GM06990 (cell line): ENCODE measurements at regions not wholly inside any gene's neighbourhood (a gene's known extent, or its start where the extent isn't known, plus 50 kb on each side); places are given as distances from the start of the nearest gene placed in this dataset.

Experiments used
- DNase-seq: peaks from one replicate; pipeline ENCODE4 v3.0.0-alpha.2; 2011; ENCODE audit not compliant: insufficient read length; ENCODE audit errors: extremely low read depth
- H3K27me3 ChIP-seq: replicated peaks from 2 replicates; pipeline ENCODE4 v1.6.0; 2011; ENCODE audit warnings: low read length; ENCODE audit not compliant: control insufficient read depth, insufficient read depth
- H3K36me3 ChIP-seq: 2 replicates; pipeline ENCODE4 v1.5.1; 2011; ENCODE audit warnings: low read length; ENCODE audit not compliant: control insufficient read depth, insufficient read depth
- H3K4me3 ChIP-seq: replicated peaks from 2 replicates; pipeline ENCODE4 v1.5.1; 2011; ENCODE audit warnings: low read depth, mild to moderate bottlenecking, control low read depth, low read length
- TF ChIP-seq, protein P1 (sequence below): IDR thresholded peaks from 2 replicates; pipeline ENCODE4 v1.5.1; 2011; ENCODE audit warnings: low read length, control low read depth, mild to moderate bottlenecking, inconsistent platforms; ENCODE audit not compliant: insufficient read depth, poor library complexity, severe bottlenecking

- no peaks in the 10 kb centered on the region for H3K36me3 ChIP-seq
- TF ChIP-seq, protein P1, sequence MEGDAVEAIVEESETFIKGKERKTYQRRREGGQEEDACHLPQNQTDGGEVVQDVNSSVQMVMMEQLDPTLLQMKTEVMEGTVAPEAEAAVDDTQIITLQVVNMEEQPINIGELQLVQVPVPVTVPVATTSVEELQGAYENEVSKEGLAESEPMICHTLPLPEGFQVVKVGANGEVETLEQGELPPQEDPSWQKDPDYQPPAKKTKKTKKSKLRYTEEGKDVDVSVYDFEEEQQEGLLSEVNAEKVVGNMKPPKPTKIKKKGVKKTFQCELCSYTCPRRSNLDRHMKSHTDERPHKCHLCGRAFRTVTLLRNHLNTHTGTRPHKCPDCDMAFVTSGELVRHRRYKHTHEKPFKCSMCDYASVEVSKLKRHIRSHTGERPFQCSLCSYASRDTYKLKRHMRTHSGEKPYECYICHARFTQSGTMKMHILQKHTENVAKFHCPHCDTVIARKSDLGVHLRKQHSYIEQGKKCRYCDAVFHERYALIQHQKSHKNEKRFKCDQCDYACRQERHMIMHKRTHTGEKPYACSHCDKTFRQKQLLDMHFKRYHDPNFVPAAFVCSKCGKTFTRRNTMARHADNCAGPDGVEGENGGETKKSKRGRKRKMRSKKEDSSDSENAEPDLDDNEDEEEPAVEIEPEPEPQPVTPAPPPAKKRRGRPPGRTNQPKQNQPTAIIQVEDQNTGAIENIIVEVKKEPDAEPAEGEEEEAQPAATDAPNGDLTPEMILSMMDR = no peak
- no peaks in the 10 kb centered on the region for H3K27me3 ChIP-seq
- H3K4me3 ChIP-seq = no peak overlapping the region
- no peak for DNase-seq
These were observed 171.1 kb downstream of the ZNF330 start for GRCh38 chr4:141391771-141392170.

DNA sequence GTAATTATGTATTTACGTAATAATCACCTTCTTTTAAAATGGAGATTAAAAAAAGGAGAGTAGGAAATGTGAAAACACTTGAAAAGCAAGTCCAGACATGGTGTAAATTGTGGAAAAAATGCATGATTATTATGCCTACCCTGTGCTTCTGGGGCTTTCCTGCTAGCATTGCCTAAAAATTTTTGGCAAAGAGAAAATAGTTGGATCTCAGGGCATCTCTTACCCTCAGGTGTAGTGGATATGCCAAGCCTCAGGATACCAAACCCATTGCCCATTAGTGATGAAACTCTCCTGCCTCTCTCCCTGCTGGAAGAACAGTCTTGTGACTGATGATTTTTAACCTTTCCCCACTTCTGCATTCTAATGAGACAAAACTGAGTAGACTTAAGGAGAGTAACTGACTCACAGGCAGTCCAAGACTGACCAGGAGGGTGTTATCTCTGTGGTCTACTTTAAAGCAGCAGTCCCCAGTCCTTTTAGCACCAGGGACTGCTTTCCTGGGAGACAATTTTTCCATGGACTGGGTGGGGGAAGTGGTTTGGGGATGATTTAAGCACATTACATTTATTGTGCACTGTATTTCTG, 174.6 kb downstream of the ZNF330 start:
- DNase-seq = no peak

GRCh38 chr4:141395919-141396318, 175.2 kb downstream of the ZNF330 start:
- H3K27me3 ChIP-seq = no peaks in the 10 kb centered on the region
- DNase-seq = no peak
- no peak overlapping the region for H3K4me3 ChIP-seq
- TF ChIP-seq, protein P1 = no peak
- H3K36me3 ChIP-seq = no peaks in the 10 kb centered on the region

More for the DNA sequence above, 174.6 kb downstream of the ZNF330 start:
- TF ChIP-seq, protein P1 = no peak
- no peaks in the 10 kb centered on the region for H3K36me3 ChIP-seq
- no peaks in the 10 kb centered on the region for H3K27me3 ChIP-seq
- no peak overlapping the region for H3K4me3 ChIP-seq

DNA sequence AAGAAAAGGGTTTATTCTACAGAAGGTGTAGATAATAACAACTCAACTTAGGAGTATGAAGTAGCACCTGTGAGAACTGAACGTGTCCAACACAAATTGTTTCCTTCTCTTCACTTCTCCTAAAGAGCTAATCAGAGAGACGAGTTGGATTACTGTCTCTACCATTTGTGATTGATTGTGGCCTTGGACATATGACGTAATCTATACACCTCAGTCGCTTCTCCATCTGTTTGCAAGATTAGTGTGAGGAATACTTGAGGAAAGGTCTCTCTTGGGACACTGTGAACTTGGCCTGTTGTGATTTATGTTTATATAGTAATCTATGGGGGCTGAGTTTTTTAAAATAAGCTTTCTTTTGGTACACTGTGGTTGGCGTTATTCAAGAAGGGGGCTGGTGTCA, 182.0 kb downstream of the ZNF330 start:
- no peaks in the 10 kb centered on the region for H3K36me3 ChIP-seq
- TF ChIP-seq, protein P1 = no peak
- H3K4me3 ChIP-seq = no peak overlapping the region
- H3K27me3 ChIP-seq = no peaks in the 10 kb centered on the region
- no peak for DNase-seq

GRCh38 chr4:141403782-141404181, 183.1 kb downstream of the ZNF330 start:
- DNase-seq = no peak
- TF ChIP-seq, protein P1 = no peak

GRCh38 chr4:141406237-141406636, 185.5 kb downstream of the ZNF330 start:
- Histone ChIP-seq H3K27me3 (no peaks in the 10 kb centered on the region), H3K36me3 (no peaks in the 10 kb centered on the region), H3K4me3 (no peak overlapping the region)
- TF ChIP-seq, protein P1 = no peak
- DNase-seq = no peak

More at GRCh38 chr4:141403782-141404181, 183.1 kb downstream of the ZNF330 start:
- H3K36me3 ChIP-seq = no peaks in the 10 kb centered on the region
- no peaks in the 10 kb centered on the region for H3K27me3 ChIP-seq
- no peak overlapping the region for H3K4me3 ChIP-seq
